ENCODE measurements at regions not wholly inside any gene's neighbourhood (a gene's known extent, or its start where the extent isn't known, plus 50 kb on each side); places are given as distances from the start of the nearest gene placed in this dataset.

GRCh38 chr4:123667991-123668390 lies 271.4 kb downstream of the SPRY1 start:
- ATAC-seq (ENCODE audit: low FRiP score in 2 of 2) = no peak
- H3K36me3 ChIP-seq = no peaks in the 10 kb centered on the region
- DNase-seq = no peak
- 97 to 98% methylated on average over 2 of the region's 2 CpGs for WGBS, 2 donors
- no peak overlapping the region for H3K4me3 ChIP-seq
- no peaks in the 10 kb centered on the region for H3K27me3 ChIP-seq
- no peaks in the 10 kb centered on the region for H3K9me3 ChIP-seq
- no peaks in the 10 kb centered on the region for H3K4me1 ChIP-seq
- no peak overlapping the region for H3K27ac ChIP-seq
- TF ChIP-seq CTCF (IDR thresholded peaks at IDR 0.05) (no peak), POLR2A (IDR thresholded peaks at IDR 0.05) (no peak), POLR2AphosphoS5 (IDR thresholded peaks at IDR 0.05) (no peak), EP300 (IDR thresholded peaks at IDR 0.05) (no peak)

DNA sequence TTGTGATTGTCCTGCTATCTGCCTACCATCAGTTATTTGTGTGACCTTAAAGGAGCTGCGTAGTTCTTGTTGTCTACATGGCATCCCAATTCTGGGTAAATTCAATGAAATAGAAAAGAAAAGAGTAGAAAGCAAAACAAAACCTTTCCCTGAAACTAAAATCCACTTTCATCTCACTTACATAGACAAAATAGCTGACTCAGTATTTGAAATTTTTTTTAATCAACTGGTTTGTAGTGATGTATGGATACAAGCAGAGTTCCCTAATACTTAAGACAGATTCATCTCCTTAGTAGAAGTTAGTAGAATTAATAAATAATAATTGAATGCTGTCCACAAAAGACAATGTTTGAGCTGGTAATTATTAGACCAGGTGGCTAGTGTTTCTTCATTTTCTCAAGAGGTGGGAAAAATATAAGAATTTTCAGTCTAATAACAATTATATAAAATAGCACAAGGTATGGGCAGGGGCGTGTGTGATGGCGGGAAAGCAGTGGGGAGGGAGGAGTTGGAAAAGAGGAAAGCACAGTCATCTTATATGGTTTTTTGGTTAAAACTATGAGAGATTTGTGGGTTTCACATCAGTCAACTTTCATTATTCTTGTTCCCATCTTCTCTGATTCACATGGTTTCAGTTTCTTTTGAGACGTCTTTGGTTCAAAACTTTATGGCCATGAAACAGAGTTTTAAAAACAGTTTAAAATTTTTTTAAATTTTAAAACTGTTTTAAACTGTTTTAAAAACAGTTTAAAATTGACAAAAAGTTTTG lies 275.2 kb downstream of the SPRY1 start:
- H3K4me1 ChIP-seq = peaks cover 0 to 5% (median 1%) of the 10 kb centered on the region in 4 donors
- H3K27ac ChIP-seq = no peak overlapping the region
- H3K4me3 ChIP-seq = no peak overlapping the region
- DNase-seq = no peak
- no peaks in the 10 kb centered on the region for H3K9me3 ChIP-seq
- TF ChIP-seq POLR2A (IDR thresholded peaks at IDR 0.05) = no peak
- TF ChIP-seq CTCF (IDR thresholded peaks at IDR 0.05) = no peak
- TF ChIP-seq POLR2AphosphoS5 (IDR thresholded peaks at IDR 0.05) = no peak
- no peak for TF ChIP-seq EP300 (IDR thresholded peaks at IDR 0.05)
- no peaks in the 10 kb centered on the region for H3K27me3 ChIP-seq
- 58 to 69% methylated on average over 4 of the region's 4 CpGs for WGBS, 2 donors
- no peak for ATAC-seq (ENCODE audit: low FRiP score in 2 of 2)
- no peaks in the 10 kb centered on the region for H3K36me3 ChIP-seq

DNA sequence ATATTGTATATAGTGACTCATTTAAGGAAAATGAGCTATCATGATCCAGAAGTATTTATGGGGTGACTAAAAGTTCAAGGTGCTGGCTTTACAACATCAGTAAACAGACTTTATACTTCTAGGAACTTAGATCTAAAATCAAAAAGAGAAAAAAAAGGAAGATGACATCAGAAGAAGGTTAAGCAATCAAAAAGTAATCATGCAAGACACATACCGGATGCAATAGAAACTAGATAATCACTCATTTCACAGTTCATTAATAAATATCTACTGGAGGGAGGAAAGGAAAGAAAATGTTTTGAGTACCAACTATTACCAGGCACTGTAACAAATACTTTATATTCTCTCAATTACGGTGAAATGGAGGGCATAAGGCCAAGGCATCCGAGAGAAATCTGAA lies 276.4 kb downstream of the SPRY1 start:
- Histone ChIP-seq H3K36me3 (no peaks in the 10 kb centered on the region), H3K9me3 (no peaks in the 10 kb centered on the region), H3K4me3 (no peak overlapping the region), H3K27me3 (no peaks in the 10 kb centered on the region), H3K4me1 (peaks cover 0 to 5% (median 1%) of the 10 kb centered on the region in 4 donors), H3K27ac (peak overlapping the region in 1 of 4 donors; percentile 3)
- WGBS, 2 donors = 54 to 58% methylated on average over 3 of the region's 3 CpGs
- ATAC-seq (ENCODE audit: low FRiP score in 2 of 2) (peak in 1 of 2 donors; percentile 32), DNase-seq (no peak)
- TF ChIP-seq EP300 (IDR thresholded peaks at IDR 0.05) (no peak), CTCF (IDR thresholded peaks at IDR 0.05) (no peak), POLR2AphosphoS5 (IDR thresholded peaks at IDR 0.05) (no peak), POLR2A (IDR thresholded peaks at IDR 0.05) (no peak)

DNA sequence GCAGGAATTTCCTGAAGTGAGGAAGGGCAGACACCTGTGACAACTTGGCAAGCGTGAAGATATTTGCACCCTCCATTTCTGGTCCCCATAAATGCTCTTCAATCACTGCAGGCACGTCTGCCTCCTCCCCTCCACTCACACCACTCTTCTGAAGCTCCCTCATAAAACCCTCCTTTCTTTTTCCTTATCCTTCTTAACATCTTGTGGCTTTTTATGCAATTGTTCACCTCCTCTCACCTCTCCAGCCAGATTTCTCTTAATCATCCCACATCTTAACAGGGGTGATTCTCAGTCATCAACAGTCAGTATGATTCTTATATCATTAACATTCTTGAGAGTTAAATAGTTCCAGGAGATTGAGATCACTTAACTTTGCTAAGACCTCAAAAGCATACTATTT lies 277.4 kb downstream of the SPRY1 start:
- H3K27ac ChIP-seq = no peak overlapping the region
- no peak for ATAC-seq (ENCODE audit: low FRiP score in 2 of 2)
- 87 to 91% methylated on average over 2 of the region's 2 CpGs for WGBS, 2 donors

More for the DNA sequence above, 277.4 kb downstream of the SPRY1 start:
- Histone ChIP-seq H3K4me1 (peaks cover 0 to 5% (median 1%) of the 10 kb centered on the region in 4 donors), H3K27me3 (no peaks in the 10 kb centered on the region), H3K36me3 (no peaks in the 10 kb centered on the region), H3K4me3 (no peak overlapping the region), H3K9me3 (no peaks in the 10 kb centered on the region)
- no peak for DNase-seq
- TF ChIP-seq POLR2AphosphoS5 (IDR thresholded peaks at IDR 0.05) (no peak), CTCF (IDR thresholded peaks at IDR 0.05) (no peak), EP300 (IDR thresholded peaks at IDR 0.05) (no peak), POLR2A (IDR thresholded peaks at IDR 0.05) (no peak)

Measured in upper lobe of left lung (tissue), 6 donors.